Left kidney (tissue), 1 donor: ENCODE measurements at regions not wholly inside any gene's neighbourhood (a gene's known extent, or its start where the extent isn't known, plus 50 kb on each side); places are given as distances from the start of the nearest gene placed in this dataset.

ENCODE experiments used
- DNase-seq: peaks from one replicate; pipeline ENCODE4 v3.0.0-alpha.2; 2013

GRCh38 chr4:133869486-133869885 is 332.1 kb downstream of the PABPC4L start:
- DNase-seq: no peak

GRCh38 chr4:133868856-133869255 is 332.7 kb downstream of the PABPC4L start:
- DNase-seq: no peak

- no peak for DNase-seq
Observed at GRCh38 chr4:133866328-133866699, 335.3 kb downstream of the PABPC4L start.

GRCh38 chr4:133865612-133866327 is 335.8 kb downstream of the PABPC4L start:
- DNase-seq: no peak

GRCh38 chr4:133863153-133863552 is 338.4 kb downstream of the PABPC4L start:
- no peak for DNase-seq

GRCh38 chr4:133856731-133857355 is 344.7 kb downstream of the PABPC4L start:
- no peak for DNase-seq

GRCh38 chr4:133855001-133855400 is 346.6 kb downstream of the PABPC4L start:
- no peak for DNase-seq

- DNase-seq: no peak
Observed at GRCh38 chr4:133839326-133839725, 362.3 kb downstream of the PABPC4L start.

GRCh38 chr4:133823177-133823576 is 378.4 kb downstream of the PABPC4L start:
- DNase-seq: no peak

GRCh38 chr4:133812954-133813353 is 388.6 kb downstream of the PABPC4L start:
- no peak for DNase-seq

- no peak for DNase-seq
Observed at GRCh38 chr4:133812236-133812635, 389.4 kb downstream of the PABPC4L start.

GRCh38 chr4:133808151-133808550 is 393.4 kb downstream of the PABPC4L start:
- no peak for DNase-seq

- no peak for DNase-seq
Observed at GRCh38 chr4:133803341-133803740, 398.2 kb downstream of the PABPC4L start.

GRCh38 chr4:133802359-133803140 is 399.0 kb downstream of the PABPC4L start:
- no peak for DNase-seq

- DNase-seq: no peak
Observed at GRCh38 chr4:133801883-133802282, 399.7 kb downstream of the PABPC4L start.

- no peak for DNase-seq
Observed at GRCh38 chr4:133800966-133801365, 400.6 kb downstream of the PABPC4L start.

GRCh38 chr4:133799717-133800315 is 401.8 kb downstream of the PABPC4L start:
- no peak for DNase-seq

- DNase-seq: no peak
Observed at GRCh38 chr4:133777661-133778060, 423.9 kb downstream of the PABPC4L start.

- DNase-seq: no peak
Observed at GRCh38 chr4:133776961-133777360, 424.6 kb downstream of the PABPC4L start.

GRCh38 chr4:133776503-133776902 is 425.1 kb downstream of the PABPC4L start:
- no peak for DNase-seq

GRCh38 chr4:133775881-133776280 is 425.7 kb downstream of the PABPC4L start:
- no peak for DNase-seq

GRCh38 chr4:133775469-133775868 is 426.1 kb downstream of the PABPC4L start:
- no peak for DNase-seq

- DNase-seq: no peak
Observed at GRCh38 chr4:133759428-133759827, 442.2 kb downstream of the PABPC4L start.
